ENCODE measurements at regions not wholly inside any gene's neighbourhood (a gene's known extent, or its start where the extent isn't known, plus 50 kb on each side); places are given as distances from the start of the nearest gene placed in this dataset.
"Not testable (repeated sequence)": the region's sequence is repeated elsewhere in the genome, so short reads cannot be mapped to it uniquely, and the experiment has no call there.

GRCh38 chr2:10224734-10225133, 78.0 kb upstream of the HPCAL1 start:
- no peak overlapping the region for H3K4me3 ChIP-seq (ENCODE audit: low read length)
- no peak for TF ChIP-seq CTCF (conservative IDR thresholded peaks at IDR 0.05; ENCODE audit: low read length)
- no peak for DNase-seq (ENCODE audit: low read depth)

GRCh38 chr2:10225291-10226037, 77.2 kb upstream of the HPCAL1 start:
- no peak for DNase-seq (ENCODE audit: low read depth)
- TF ChIP-seq CTCF (conservative IDR thresholded peaks at IDR 0.05; ENCODE audit: low read length), result no peak
- no peak overlapping the region for H3K4me3 ChIP-seq (ENCODE audit: low read length)

GRCh38 chr2:10226038-10226724, 76.5 kb upstream of the HPCAL1 start:
- H3K4me3 ChIP-seq (ENCODE audit: low read length), result no peak overlapping the region
- DNase-seq (ENCODE audit: low read depth), result no peak
- TF ChIP-seq CTCF (conservative IDR thresholded peaks at IDR 0.05; ENCODE audit: low read length), result no peak

GRCh38 chr2:10228611-10229365, 73.9 kb upstream of the HPCAL1 start:
- TF ChIP-seq CTCF (conservative IDR thresholded peaks at IDR 0.05; ENCODE audit: low read length), result no peak
- no peak for DNase-seq (ENCODE audit: low read depth)
- no peak overlapping the region for H3K4me3 ChIP-seq (ENCODE audit: low read length)

- TF ChIP-seq CTCF (conservative IDR thresholded peaks at IDR 0.05; ENCODE audit: low read length), result no peak
- no peak for DNase-seq (ENCODE audit: low read depth)
- no peak overlapping the region for H3K4me3 ChIP-seq (ENCODE audit: low read length)
These were observed 73.1 kb upstream of the HPCAL1 start for GRCh38 chr2:10229462-10230099.

GRCh38 chr2:10230499-10230898, 72.2 kb upstream of the HPCAL1 start:
- no peak for TF ChIP-seq CTCF (conservative IDR thresholded peaks at IDR 0.05; ENCODE audit: low read length)
- no peak overlapping the region for H3K4me3 ChIP-seq (ENCODE audit: low read length)
- DNase-seq (ENCODE audit: low read depth), result no peak

- not testable (repeated sequence) for DNase-seq (ENCODE audit: low read depth)
These were observed 71.8 kb upstream of the HPCAL1 start for GRCh38 chr2:10230921-10231320.

More at GRCh38 chr2:10230921-10231320, 71.8 kb upstream of the HPCAL1 start:
- not testable (repeated sequence) for H3K4me3 ChIP-seq (ENCODE audit: low read length)
